Lower lobe of right lung (tissue), 2 donors: ENCODE measurements at regions not wholly inside any gene's neighbourhood (a gene's known extent, or its start where the extent isn't known, plus 50 kb on each side); places are given as distances from the start of the nearest gene placed in this dataset.

ENCODE experiments used
- ATAC-seq, 2 donors: fragments of 200-7000 bp; cut with Tn5 transposase; one replicate each; pipeline ENCODE4 v1.9.1; 2020 to 2022; ENCODE audit warnings: mild to moderate bottlenecking in 2 of 2, moderate library complexity in 2 of 2
- DNase-seq: peaks from one replicate; pipeline ENCODE4 v3.0.0-alpha.2; 2020
- H3K27ac ChIP-seq: fragments of 200-600 bp; one replicate; pipeline ENCODE4 v1.8.0; 2022
- H3K27me3 ChIP-seq: fragments of 200-600 bp; one replicate; pipeline ENCODE4 v1.8.0; 2022; ENCODE audit warnings: low read depth
- H3K36me3 ChIP-seq: fragments of 200-600 bp; one replicate; pipeline ENCODE4 v1.8.0; 2022; ENCODE audit warnings: mild to moderate bottlenecking
- H3K4me1 ChIP-seq: fragments of 200-600 bp; one replicate; pipeline ENCODE4 v1.8.0; 2022
- H3K4me3 ChIP-seq: fragments of 200-600 bp; one replicate; pipeline ENCODE4 v1.8.0; 2022; ENCODE audit warnings: mild to moderate bottlenecking
- H3K9me3 ChIP-seq: fragments of 200-600 bp; one replicate; pipeline ENCODE4 v1.8.0; 2022
- CTCF ChIP-seq: fragments of 200-600 bp; IDR thresholded peaks from one replicate; pipeline ENCODE4 v1.8.0; 2022; ENCODE audit warnings: antibody characterized with exemption, mild to moderate bottlenecking
- intact Hi-C: fragments of 100-400 bp; cut with DNase I; formaldehyde crosslinking; loops from one replicate; pipeline ENCODE4 v1.11.0; 2022
- donor health status: DM: no; HTN: yes; CAD: no; lungs with severe emphysema.

DNA sequence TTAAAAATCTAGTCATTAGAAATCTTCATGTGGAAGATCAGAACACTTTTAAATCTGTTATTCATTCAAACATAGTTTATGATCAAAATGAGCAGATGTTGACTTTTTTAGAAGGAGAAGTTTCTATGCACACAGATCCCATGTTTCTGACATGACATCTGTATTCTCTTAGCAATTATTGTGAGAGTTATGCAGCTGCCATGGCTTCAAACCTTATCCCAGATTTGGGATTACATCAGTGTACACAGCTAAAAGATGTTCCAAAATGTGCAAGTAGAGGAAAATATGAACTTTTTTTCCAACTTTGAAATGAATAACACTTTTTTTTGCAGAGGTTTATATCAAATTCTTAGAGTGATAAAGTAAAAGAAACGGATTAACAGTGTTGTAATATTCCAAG lies 1166.9 kb downstream of the ZPLD1 start:
- intact Hi-C loops: no loop called here
- ATAC-seq: no peak
- Histone ChIP-seq H3K27ac (no peak overlapping the region), H3K36me3 (no peaks in the 10 kb centered on the region), H3K9me3 (no peaks in the 10 kb centered on the region), H3K27me3 (no peaks in the 10 kb centered on the region), H3K4me3 (no peak overlapping the region), H3K4me1 (no peaks in the 10 kb centered on the region)
- TF ChIP-seq CTCF: no peak
- DNase-seq: no peak

- ATAC-seq: no peak
- intact Hi-C loops: no loop called here
These were observed 1174.7 kb downstream of the ZPLD1 start for GRCh38 chr3:103609472-103609871.

DNA sequence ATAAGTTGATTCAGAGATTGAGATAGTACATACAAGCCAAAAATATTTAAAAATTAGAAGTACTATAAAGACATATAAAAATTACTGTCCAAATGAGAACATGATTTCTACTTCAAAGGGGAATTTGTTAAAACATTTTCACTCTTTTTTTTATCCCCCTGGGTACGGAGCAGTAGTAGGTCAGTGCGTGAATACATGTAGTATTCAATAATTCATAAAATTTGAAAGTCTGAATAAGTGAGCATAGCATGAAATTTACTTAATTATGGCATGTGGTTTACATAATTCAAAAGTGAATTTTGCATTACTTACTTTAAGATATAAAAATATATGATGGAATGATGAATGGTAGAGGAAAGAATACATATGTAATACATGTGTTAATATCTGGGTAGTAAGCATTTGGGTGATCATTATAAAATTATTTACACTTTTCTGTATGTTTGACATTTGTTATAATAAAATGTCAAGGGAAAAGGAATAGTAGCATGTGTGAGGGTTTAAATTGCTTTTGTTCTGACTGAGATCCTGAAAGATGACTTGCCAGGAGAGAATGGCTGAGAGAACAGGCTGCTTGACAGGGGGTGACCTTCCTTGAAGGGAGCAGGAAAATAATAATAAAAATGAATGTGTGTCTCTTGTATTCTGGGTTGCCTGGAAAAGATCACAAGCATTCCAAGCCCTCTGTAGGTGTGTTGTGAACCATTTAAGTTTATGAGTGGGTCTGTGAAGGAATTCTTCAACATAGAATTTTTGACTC lies 1178.8 kb downstream of the ZPLD1 start:
- Histone ChIP-seq H3K36me3 (no peaks in the 10 kb centered on the region), H3K27ac (no peak overlapping the region), H3K4me3 (no peak overlapping the region), H3K9me3 (no peaks in the 10 kb centered on the region), H3K27me3 (no peaks in the 10 kb centered on the region), H3K4me1 (no peaks in the 10 kb centered on the region)
- intact Hi-C loops: no loop called here
- DNase-seq: no peak
- no peak for ATAC-seq
- no peak for TF ChIP-seq CTCF

More at GRCh38 chr3:103609472-103609871, 1174.7 kb downstream of the ZPLD1 start:
- no peaks in the 10 kb centered on the region for H3K9me3 ChIP-seq
- H3K27ac ChIP-seq: no peak overlapping the region
- no peak overlapping the region for H3K4me3 ChIP-seq
- TF ChIP-seq CTCF: no peak
- no peak for DNase-seq
- no peaks in the 10 kb centered on the region for H3K36me3 ChIP-seq
- H3K4me1 ChIP-seq: no peaks in the 10 kb centered on the region
- no peaks in the 10 kb centered on the region for H3K27me3 ChIP-seq

DNA sequence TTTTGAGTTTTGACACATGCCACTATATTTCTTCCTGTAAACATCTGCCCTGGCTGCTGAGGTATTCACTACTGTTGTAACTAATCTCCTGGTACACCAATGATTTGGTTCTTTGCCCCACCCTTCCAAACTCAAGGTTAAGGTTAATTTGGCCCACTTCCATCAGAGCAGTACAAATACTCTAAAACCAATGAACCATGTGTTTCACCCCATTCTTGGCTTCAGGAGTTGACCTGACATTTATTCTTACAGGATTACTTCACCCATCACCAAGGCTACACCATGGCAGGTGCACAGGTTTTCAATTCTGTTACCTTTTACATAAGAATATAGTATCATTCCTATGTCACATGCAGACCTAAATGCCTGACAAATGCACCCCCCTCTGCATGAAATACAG lies 1179.9 kb downstream of the ZPLD1 start:
- H3K4me3 ChIP-seq: no peak overlapping the region
- H3K9me3 ChIP-seq: no peaks in the 10 kb centered on the region
- no peak for ATAC-seq
- intact Hi-C loops: no loop called here
- no peak overlapping the region for H3K27ac ChIP-seq
- no peak for TF ChIP-seq CTCF
- H3K4me1 ChIP-seq: no peaks in the 10 kb centered on the region
- H3K27me3 ChIP-seq: no peaks in the 10 kb centered on the region
- no peaks in the 10 kb centered on the region for H3K36me3 ChIP-seq
- no peak for DNase-seq

- H3K9me3 ChIP-seq: no peaks in the 10 kb centered on the region
- H3K27me3 ChIP-seq: no peaks in the 10 kb centered on the region
- H3K36me3 ChIP-seq: no peaks in the 10 kb centered on the region
- H3K4me3 ChIP-seq: no peak overlapping the region
- no peak for TF ChIP-seq CTCF
- no peaks in the 10 kb centered on the region for H3K4me1 ChIP-seq
- intact Hi-C loops: no loop called here
- H3K27ac ChIP-seq: no peak overlapping the region
- no peak for ATAC-seq
- no peak for DNase-seq
These were observed 1183.1 kb downstream of the ZPLD1 start for GRCh38 chr3:103617961-103618360.
